ENCODE measurements at regions not wholly inside any gene's neighbourhood (a gene's known extent, or its start where the extent isn't known, plus 50 kb on each side); places are given as distances from the start of the nearest gene placed in this dataset.

DNA sequence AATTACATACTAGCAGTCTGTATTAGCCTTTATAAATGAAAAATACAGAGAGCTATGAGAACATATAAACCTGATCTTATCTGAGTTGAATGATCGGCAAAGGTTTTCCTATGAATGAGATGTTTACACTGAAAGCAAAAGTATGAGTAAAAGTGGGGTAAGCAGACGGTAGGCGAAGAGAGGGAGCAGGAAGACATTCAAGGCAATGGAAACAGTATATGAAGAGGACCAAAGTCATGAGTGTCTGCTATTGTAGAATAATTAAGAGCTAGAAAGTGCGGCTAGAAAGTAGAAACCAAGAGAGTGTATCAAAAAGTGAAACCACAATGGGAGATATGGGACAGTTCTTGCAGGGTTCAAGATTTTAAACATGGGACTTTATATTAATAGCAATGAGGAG lies 67.0 kb upstream of the TMLHE start:
- TF ChIP-seq, protein P1, sequence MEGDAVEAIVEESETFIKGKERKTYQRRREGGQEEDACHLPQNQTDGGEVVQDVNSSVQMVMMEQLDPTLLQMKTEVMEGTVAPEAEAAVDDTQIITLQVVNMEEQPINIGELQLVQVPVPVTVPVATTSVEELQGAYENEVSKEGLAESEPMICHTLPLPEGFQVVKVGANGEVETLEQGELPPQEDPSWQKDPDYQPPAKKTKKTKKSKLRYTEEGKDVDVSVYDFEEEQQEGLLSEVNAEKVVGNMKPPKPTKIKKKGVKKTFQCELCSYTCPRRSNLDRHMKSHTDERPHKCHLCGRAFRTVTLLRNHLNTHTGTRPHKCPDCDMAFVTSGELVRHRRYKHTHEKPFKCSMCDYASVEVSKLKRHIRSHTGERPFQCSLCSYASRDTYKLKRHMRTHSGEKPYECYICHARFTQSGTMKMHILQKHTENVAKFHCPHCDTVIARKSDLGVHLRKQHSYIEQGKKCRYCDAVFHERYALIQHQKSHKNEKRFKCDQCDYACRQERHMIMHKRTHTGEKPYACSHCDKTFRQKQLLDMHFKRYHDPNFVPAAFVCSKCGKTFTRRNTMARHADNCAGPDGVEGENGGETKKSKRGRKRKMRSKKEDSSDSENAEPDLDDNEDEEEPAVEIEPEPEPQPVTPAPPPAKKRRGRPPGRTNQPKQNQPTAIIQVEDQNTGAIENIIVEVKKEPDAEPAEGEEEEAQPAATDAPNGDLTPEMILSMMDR (conservative IDR thresholded peaks at IDR 0.05 in 1 of 2, IDR thresholded peaks at IDR 0.05 in 1 of 2; ENCODE audit: low read depth in 1 of 2, low read length in 2 of 2): no peak
- no peak for TF ChIP-seq EZH2 (IDR thresholded peaks at IDR 0.05; ENCODE audit: low read length, missing control alignments)

Data from fibroblast of lung (primary cell).